ENCODE measurements at regions not wholly inside any gene's neighbourhood (a gene's known extent, or its start where the extent isn't known, plus 50 kb on each side); places are given as distances from the start of the nearest gene placed in this dataset.

DNA sequence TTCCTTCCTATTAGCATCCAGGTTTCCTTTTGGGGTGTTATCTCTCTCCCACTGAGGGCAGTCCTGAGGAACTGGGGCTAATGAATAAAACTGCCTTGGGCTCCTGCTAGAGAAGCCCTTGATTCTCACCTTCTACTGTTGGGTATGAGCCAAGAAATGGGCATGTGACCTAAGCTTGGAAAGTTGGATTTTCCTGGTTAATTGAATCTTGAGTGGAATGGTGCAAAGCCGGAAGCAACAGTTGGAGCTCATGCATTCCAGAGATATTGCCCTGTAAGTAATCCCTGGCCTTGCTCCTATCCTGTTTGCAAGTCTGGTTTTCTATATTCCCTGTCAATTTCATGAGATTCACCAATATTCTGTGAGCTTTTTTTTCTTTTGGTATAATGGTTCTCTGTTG lies 158.5 kb upstream of the ELL2 start:
- no peak for TF ChIP-seq ZFX (IDR thresholded peaks at IDR 0.05; ENCODE audit: borderline replicate concordance)
- TF ChIP-seq, protein P1, sequence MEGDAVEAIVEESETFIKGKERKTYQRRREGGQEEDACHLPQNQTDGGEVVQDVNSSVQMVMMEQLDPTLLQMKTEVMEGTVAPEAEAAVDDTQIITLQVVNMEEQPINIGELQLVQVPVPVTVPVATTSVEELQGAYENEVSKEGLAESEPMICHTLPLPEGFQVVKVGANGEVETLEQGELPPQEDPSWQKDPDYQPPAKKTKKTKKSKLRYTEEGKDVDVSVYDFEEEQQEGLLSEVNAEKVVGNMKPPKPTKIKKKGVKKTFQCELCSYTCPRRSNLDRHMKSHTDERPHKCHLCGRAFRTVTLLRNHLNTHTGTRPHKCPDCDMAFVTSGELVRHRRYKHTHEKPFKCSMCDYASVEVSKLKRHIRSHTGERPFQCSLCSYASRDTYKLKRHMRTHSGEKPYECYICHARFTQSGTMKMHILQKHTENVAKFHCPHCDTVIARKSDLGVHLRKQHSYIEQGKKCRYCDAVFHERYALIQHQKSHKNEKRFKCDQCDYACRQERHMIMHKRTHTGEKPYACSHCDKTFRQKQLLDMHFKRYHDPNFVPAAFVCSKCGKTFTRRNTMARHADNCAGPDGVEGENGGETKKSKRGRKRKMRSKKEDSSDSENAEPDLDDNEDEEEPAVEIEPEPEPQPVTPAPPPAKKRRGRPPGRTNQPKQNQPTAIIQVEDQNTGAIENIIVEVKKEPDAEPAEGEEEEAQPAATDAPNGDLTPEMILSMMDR (IDR thresholded peaks at IDR 0.05) = no peak
